GM12891 (cell line): ENCODE measurements at regions not wholly inside any gene's neighbourhood (a gene's known extent, or its start where the extent isn't known, plus 50 kb on each side); places are given as distances from the start of the nearest gene placed in this dataset.

Experiments
- POLR2A ChIP-seq: IDR thresholded peaks from 2 replicates; pipeline ENCODE4 v1.6.1; 2011; ENCODE audit warnings: low read depth, low read length, control low read depth
- SPI1 ChIP-seq: IDR thresholded peaks from 2 replicates; pipeline ENCODE4 v1.6.1; 2011; ENCODE audit warnings: low read depth, low read length, control low read depth
- TAF1 ChIP-seq: IDR thresholded peaks from 2 replicates; pipeline ENCODE4 v1.6.1; 2011; ENCODE audit warnings: low read depth, low read length, control low read depth

GRCh38 chr3:16725972-16726371 lies 120.7 kb upstream of the DAZL start:
- TF ChIP-seq POLR2A (no peak), TAF1 (no peak), SPI1 (no peak)
